HG02642 (cell line): ENCODE measurements at regions not wholly inside any gene's neighbourhood (a gene's known extent, or its start where the extent isn't known, plus 50 kb on each side); places are given as distances from the start of the nearest gene placed in this dataset.

Experiments
- ATAC-seq: cut with Tn5 transposase; IDR thresholded peaks from one replicate; pipeline ENCODE4 v1.9.1; 2021; ENCODE audit warnings: mild to moderate bottlenecking; ENCODE audit not compliant: unreplicated experiment, poor library complexity

GRCh38 chr9:105176194-105176593 is 68.3 kb upstream of the SLC44A1 start:
- ATAC-seq, result no peak

GRCh38 chr9:105178076-105178475 is 66.4 kb upstream of the SLC44A1 start:
- ATAC-seq, result no peak

GRCh38 chr9:105187781-105188180 is 56.7 kb upstream of the SLC44A1 start:
- no peak for ATAC-seq

GRCh38 chr9:105188746-105189145 is 55.7 kb upstream of the SLC44A1 start:
- ATAC-seq, result no peak

GRCh38 chr9:105191508-105192121 is 52.8 kb upstream of the SLC44A1 start:
- no peak for ATAC-seq

GRCh38 chr9:105193560-105193959 is 50.9 kb upstream of the SLC44A1 start:
- no peak for ATAC-seq

- no peak for ATAC-seq
These were observed 50.2 kb upstream of the SLC44A1 start for GRCh38 chr9:105194234-105194633.
